ENCODE measurements at regions not wholly inside any gene's neighbourhood (a gene's known extent, or its start where the extent isn't known, plus 50 kb on each side); places are given as distances from the start of the nearest gene placed in this dataset.

- TF ChIP-seq CTCF (conservative IDR thresholded peaks at IDR 0.05; ENCODE audit: low read length) (no peak), EZH2phosphoT487 (IDR thresholded peaks at IDR 0.05; ENCODE audit: borderline replicate concordance, low read depth, low read length) (no peak)
Observed at GRCh38 chr5:155309021-155309746, 295.6 kb downstream of the KIF4B start.
